Neural progenitor cell (in vitro differentiated cells): ENCODE measurements at regions not wholly inside any gene's neighbourhood (a gene's known extent, or its start where the extent isn't known, plus 50 kb on each side); places are given as distances from the start of the nearest gene placed in this dataset.

Source experiments
- EZH2 ChIP-seq: fragments of 200-600 bp; sonication (generic); IDR thresholded peaks from 2 replicates; pipeline ENCODE4 v1.6.1; 2017; ENCODE audit warnings: antibody characterized with exemption, mild to moderate bottlenecking, moderate library complexity
- EZH2phosphoT487 ChIP-seq: fragments of 200-600 bp; sonication (generic); IDR thresholded peaks from 2 replicates; pipeline ENCODE4 v1.6.1; 2017; ENCODE audit warnings: antibody characterized with exemption
- TF ChIP-seq, protein P1 (sequence below): fragments of 200-600 bp; sonication (generic); IDR thresholded peaks from 2 replicates; pipeline ENCODE4 v1.5.1; 2017; ENCODE audit warnings: antibody characterized with exemption, mild to moderate bottlenecking

- TF ChIP-seq, protein P1, sequence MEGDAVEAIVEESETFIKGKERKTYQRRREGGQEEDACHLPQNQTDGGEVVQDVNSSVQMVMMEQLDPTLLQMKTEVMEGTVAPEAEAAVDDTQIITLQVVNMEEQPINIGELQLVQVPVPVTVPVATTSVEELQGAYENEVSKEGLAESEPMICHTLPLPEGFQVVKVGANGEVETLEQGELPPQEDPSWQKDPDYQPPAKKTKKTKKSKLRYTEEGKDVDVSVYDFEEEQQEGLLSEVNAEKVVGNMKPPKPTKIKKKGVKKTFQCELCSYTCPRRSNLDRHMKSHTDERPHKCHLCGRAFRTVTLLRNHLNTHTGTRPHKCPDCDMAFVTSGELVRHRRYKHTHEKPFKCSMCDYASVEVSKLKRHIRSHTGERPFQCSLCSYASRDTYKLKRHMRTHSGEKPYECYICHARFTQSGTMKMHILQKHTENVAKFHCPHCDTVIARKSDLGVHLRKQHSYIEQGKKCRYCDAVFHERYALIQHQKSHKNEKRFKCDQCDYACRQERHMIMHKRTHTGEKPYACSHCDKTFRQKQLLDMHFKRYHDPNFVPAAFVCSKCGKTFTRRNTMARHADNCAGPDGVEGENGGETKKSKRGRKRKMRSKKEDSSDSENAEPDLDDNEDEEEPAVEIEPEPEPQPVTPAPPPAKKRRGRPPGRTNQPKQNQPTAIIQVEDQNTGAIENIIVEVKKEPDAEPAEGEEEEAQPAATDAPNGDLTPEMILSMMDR, result no peak
- TF ChIP-seq EZH2phosphoT487, result no peak
- no peak for TF ChIP-seq EZH2
These were observed 210.1 kb upstream of the FUT9 start for GRCh38 chr6:95805699-95806098.
